K562 (cell line): ENCODE measurements at regions not wholly inside any gene's neighbourhood (a gene's known extent, or its start where the extent isn't known, plus 50 kb on each side); places are given as distances from the start of the nearest gene placed in this dataset.

ENCODE experiments used
- AFF4 ChIP-seq: sonication (generic); formaldehyde crosslinking; IDR thresholded peaks from 2 replicates; pipeline ENCODE4 v1.8.0; 2023; ENCODE audit warnings: mild to moderate bottlenecking, missing genetic modification reagents
- ARID4B ChIP-seq: sonication (generic); formaldehyde crosslinking; IDR thresholded peaks from 2 replicates; pipeline ENCODE4 v1.8.0; 2022; ENCODE audit warnings: mild to moderate bottlenecking, missing genetic modification reagents
- CHCHD3 ChIP-seq: fragments of 250-450 bp; sonication (Bioruptor Pico); IDR thresholded peaks from 2 replicates; pipeline ENCODE4 v2.1.2; 2022; ENCODE audit warnings: mild to moderate bottlenecking
- ETV1 ChIP-seq: fragments of 450-650 bp; conservative IDR thresholded peaks from 2 replicates; pipeline ENCODE4 v1.6.1; 2016; ENCODE audit warnings: missing genetic modification characterization, control low read depth, low read depth, missing compliant biosample characterization
- FOXA1 ChIP-seq: fragments of 450-650 bp; IDR thresholded peaks from 2 replicates; pipeline ENCODE4 v1.6.1; 2016; ENCODE audit warnings: mild to moderate bottlenecking, borderline replicate concordance
- GABPB2 ChIP-seq: fragments of 250-450 bp; sonication (Bioruptor Pico); conservative IDR thresholded peaks from 2 replicates; pipeline ENCODE4 v1.5.1; 2021; ENCODE audit warnings: mild to moderate bottlenecking
- LARP7 ChIP-seq: fragments of 450-650 bp; IDR thresholded peaks from 2 replicates; pipeline ENCODE4 v1.6.1; 2016
- MNT ChIP-seq, 2 experiments: fragments of 450-650 bp; conservative IDR thresholded peaks; 2 replicates each; pipeline ENCODE4 v1.6.1; 2017; ENCODE audit warnings: mild to moderate bottlenecking in 2 of 2, moderate library complexity in 2 of 2
- NR4A1 ChIP-seq, 2 experiments: fragments of 250-450 bp in 1 of 2; fragments of 450-650 bp in 1 of 2; sonication (Bioruptor Pico) in 1 of 2; IDR thresholded peaks; 2 replicates each; pipeline versions ENCODE4 v1.4.0 to v1.6.1; 2016 to 2020; ENCODE audit warnings: mild to moderate bottlenecking in 2 of 2, missing compliant biosample characterization in 1 of 2, missing genetic modification characterization in 1 of 2, moderate library complexity in 1 of 2
- RFX7 ChIP-seq: fragments of 250-450 bp; sonication (Bioruptor Pico); IDR thresholded peaks from 2 replicates; pipeline ENCODE4 v1.5.1; 2021; ENCODE audit warnings: mild to moderate bottlenecking
- SAFB2 ChIP-seq: fragments of 200-400 bp; formaldehyde crosslinking; IDR thresholded peaks from 2 replicates; pipeline ENCODE4 v1.6.1; 2018; ENCODE audit warnings: borderline replicate concordance, low read length, low read depth, moderate library complexity; ENCODE audit not compliant: severe bottlenecking
- TAF1 ChIP-seq: IDR thresholded peaks from 2 replicates; pipeline ENCODE4 v1.6.1; 2011; ENCODE audit warnings: mild to moderate bottlenecking, low read length, moderate library complexity; ENCODE audit not compliant: insufficient read depth, control insufficient read depth, severe bottlenecking; ENCODE audit errors: extremely low read depth
- TARDBP ChIP-seq: fragments of 450-650 bp; IDR thresholded peaks from 2 replicates; pipeline ENCODE4 v1.6.1; 2016
- THRA ChIP-seq: fragments of 450-650 bp; IDR thresholded peaks from 2 replicates; pipeline ENCODE4 v1.6.1; 2017; ENCODE audit warnings: mild to moderate bottlenecking, moderate library complexity
- ZKSCAN1 ChIP-seq: fragments of 150-350 bp; IDR thresholded peaks from 2 replicates; pipeline ENCODE4 v1.6.1; 2016; ENCODE audit warnings: low read depth, low read length
- ZNF12 ChIP-seq: sonication (generic); formaldehyde crosslinking; IDR thresholded peaks from 2 replicates; pipeline ENCODE4 v1.4.0; 2020; ENCODE audit warnings: mild to moderate bottlenecking, missing genetic modification reagents

GRCh38 chr16:85420501-85421337 is 192.4 kb upstream of the GSE1 start (continued):
- TF ChIP-seq NR4A1 (CRISPR knock-in tag; IDR thresholded peaks at IDR 0.05) (0 out of 2 replicates have a peak, but pooled peaks have one; percentile 58), NR4A1 (tag; IDR thresholded peaks at IDR 0.05) (no peak), TAF1 (no peak), THRA (no peak), CHCHD3 (CRISPR knock-in tag) (no peak), LARP7 (no peak), MNT (conservative IDR thresholded peaks at IDR 0.05) (peak; percentile 78 to 87), TARDBP (peak; percentile 88), GABPB2 (CRISPR knock-in tag) (no peak), ZKSCAN1 (peak; percentile 89), SAFB2 (no peak), FOXA1 (no peak), ETV1 (tag) (peak; percentile 35; the same call in 1 of the 2 replicates), ARID4B (CRISPR knock-in tag) (peak; percentile 88), RFX7 (CRISPR knock-in tag) (no peak), ZNF12 (no peak), AFF4 (CRISPR knock-in tag) (peak; percentile 94)
